NCI-H460 (cell line): ENCODE measurements at regions not wholly inside any gene's neighbourhood (a gene's known extent, or its start where the extent isn't known, plus 50 kb on each side); places are given as distances from the start of the nearest gene placed in this dataset.
A peak's percentile ranks its signal among the peaks of the same experiment; 100 is the strongest.

Source experiments
- DNase-seq: peaks from one replicate; pipeline ENCODE4 v3.0.0-alpha.2; 2016; ENCODE audit warnings: low read depth; ENCODE audit errors: extremely low read depth

DNA sequence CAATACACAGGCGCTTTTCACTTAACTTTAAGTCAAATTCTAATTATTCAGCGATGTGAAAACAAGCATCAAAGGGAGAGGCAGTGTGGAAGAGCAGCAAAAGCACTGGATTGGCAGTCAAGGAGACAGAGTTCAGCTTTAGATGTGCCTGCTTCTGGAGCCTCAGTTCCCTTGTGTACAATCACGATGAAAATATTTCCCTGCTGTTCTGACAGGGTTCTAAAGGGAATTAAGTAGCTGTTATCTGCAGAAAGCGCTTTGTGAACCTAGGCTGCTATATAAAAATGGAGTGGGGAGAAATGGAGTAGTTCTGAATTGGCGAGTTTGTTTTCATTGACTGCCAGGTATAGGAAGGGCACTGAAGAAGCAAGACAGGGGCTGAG lies 237.8 kb upstream of the SP8 start:
- DNase-seq, result no peak

DNA sequence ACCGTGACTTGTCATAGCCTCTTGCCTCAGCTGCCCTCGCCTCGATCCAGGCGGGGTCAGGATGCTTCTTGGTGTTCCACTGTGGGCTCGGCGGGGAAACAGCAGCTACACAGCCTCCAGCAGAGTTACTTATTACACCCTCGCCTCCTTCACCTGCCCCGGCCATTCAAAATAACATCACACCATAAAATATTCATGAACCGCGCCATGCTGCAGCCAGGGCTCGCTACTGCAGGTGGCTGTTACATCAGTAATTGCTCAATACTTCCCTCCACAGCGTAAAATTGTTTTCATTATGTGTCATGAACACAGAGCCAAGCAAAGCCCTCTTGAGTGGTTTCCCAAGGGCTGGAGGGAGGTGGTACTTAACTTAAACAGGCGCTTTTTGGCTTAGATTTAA lies 241.5 kb upstream of the SP8 start:
- peak; percentile 26 for DNase-seq

DNA sequence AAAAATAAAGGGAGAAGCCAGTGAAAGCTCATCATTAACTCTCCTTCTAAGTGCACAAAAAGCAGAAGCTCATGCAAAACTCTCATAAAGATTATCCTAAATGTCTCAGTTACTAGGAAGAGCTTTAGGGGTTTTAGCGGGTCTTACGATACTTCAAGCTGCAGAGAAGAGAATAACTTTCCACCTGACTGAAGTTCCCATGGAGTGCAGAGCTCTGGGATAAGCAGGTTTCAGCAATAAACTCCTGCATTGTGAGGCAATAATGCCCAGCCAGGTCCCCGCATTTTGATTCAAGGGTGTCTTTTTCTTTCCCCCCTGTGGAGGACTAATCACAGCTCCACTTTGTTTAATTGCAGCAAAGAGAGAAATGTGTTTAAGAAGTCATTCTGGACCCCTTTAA lies 241.9 kb upstream of the SP8 start:
- no peak for DNase-seq

DNA sequence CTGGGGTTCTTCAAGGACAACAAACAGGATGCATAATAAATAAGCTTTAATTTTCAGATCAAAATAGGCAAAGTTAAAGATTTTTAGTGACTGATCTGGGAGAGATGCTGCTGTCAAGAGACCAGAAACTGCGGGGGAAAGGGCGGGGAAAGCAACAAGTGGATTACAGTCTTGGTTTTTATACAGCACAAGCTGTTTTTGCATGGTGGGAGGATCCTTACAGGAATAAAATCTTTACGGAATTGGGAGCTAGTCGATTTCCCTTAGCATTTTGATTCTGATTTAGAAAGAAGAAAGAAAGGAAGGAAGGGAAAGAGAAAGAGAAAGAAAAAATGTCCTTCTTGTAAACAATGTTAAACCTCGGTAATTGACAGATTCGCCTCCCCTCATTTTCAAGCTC lies 242.3 kb upstream of the SP8 start:
- no peak for DNase-seq

DNA sequence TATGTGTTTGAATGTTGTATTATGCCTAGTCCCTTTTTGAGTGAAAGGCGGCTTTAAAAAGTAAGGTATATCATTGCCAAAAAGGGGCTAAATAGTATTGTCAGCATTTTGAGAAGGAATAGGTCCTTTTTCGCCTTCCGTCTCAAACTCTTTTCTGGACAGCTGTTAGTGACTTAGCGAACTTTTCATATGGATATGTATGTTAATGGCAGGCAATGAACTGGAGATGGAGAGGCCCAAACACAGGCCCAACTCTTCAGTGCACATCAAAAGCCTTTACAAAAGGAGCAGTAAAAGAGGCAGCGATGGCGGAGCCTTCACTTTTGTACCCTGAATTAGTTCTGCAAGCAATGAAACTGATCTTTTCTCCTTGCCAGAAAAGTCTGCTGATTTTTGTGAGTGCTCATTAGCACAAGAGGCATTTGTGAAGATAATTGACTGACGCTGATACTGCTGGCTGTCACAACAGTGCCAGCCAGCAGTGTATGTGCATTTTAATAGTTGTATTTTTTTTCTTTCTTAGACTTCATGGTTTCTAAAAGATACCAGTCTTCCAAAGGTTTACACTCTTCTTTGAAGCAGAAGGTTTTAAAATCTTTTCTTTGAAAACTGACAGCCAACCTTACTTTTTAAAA lies 243.7 kb upstream of the SP8 start:
- DNase-seq, result no peak

DNA sequence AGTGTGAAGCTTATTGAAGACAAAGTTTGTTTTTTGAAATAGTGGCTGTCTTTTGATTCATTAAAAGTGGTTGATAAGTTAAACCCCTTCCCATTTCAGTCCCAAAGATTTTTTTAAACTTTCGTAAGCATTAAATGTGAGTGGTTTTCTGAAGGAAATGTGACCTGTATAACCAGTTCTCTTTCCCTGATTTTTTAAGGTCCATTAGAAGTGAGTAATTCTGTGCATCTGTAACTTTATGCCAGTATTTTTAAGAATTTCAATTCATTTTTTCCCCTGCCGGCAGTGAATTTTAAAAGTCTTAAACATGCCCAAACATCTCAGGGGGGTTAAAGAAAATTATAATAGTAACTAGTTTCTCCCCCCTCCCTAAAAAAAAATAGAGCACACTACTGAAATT lies 254.6 kb upstream of the SP8 start:
- DNase-seq, result no peak

DNA sequence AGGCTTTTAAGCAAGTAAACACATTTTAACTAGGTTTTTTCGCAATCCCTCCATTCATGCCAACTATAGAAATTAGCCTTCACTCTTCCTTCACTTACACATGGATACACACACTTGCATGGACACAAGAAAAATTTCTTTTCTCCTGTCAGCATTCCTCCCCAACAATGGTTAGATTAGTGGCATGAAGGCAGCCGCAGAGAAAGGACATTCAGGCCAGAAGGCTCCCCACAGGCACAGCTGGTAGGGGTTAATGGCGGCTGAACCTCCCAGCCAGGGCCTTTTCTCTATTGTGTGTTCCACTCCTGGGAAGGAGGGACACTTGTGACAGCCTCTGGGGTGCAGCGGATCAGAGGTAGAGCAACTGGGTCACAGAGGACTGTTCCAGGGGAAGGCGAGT lies 255.0 kb upstream of the SP8 start:
- DNase-seq, result no peak

DNA sequence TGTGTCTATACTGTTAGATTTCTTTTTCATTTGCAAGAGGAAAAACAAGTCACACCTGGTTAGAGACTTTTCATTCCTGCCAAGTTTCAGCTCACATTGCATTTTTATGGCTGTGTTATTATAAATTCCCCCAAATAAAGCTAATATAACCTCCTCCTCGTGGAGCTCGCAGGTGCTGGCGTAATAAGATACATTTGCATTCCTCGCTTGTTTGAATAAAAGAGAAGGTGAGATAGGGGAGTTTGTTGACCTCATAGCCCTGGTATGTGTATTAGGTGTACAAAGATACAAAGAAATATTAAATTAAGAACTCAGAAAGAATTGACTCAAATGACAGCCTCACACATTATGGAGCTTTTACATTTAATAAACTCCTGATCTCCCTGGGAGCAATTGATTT lies 257.7 kb upstream of the SP8 start:
- DNase-seq, result no peak

DNA sequence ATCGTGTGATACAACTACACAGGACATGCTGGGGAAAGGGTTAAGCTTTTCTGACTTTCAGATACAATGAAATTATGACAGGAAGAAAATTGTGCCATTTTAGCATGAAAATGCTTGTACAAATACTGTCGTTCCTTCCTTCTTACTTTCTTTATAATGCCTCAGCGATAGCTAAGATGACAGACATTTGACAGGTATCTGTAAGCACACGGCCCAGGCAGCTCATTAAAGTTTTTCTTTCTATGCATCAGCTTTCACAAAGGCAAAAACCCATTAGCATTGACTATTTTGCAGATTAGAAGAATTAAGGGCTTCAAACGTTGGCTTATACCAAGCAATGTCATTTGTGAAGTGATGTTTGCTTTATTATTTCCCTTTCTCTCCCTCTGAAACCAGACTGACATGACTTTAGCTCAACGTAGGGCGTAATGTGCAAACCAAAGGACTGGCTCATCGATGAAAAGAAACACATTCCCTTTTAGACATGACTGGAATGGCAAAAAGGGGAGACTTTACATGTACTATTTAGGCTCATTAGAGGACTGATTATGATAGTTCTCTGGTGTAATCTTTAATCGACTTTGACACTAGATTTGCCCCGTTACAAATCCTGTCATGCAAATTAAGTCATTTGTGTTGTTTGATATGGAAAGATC lies 258.4 kb upstream of the SP8 start:
- no peak for DNase-seq

DNA sequence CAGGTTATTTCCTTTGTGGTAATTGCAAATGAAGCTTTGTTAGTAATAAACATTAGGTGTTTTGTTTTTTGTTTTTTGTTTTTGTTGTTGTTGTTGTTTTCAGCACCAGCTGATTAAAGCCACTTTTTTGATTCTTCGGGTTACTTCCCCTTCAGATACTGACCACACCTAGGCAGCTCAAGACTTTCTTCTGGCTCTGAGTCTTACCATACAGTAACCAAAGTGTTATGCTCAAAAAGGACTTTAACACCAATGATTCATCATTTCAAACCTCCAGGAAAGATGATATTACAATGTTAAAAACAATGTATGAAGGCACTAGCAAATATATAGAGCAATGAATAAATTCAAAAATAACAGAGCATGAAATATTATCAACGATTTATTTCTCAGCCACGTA lies 265.2 kb upstream of the SP8 start:
- DNase-seq, result no peak

DNA sequence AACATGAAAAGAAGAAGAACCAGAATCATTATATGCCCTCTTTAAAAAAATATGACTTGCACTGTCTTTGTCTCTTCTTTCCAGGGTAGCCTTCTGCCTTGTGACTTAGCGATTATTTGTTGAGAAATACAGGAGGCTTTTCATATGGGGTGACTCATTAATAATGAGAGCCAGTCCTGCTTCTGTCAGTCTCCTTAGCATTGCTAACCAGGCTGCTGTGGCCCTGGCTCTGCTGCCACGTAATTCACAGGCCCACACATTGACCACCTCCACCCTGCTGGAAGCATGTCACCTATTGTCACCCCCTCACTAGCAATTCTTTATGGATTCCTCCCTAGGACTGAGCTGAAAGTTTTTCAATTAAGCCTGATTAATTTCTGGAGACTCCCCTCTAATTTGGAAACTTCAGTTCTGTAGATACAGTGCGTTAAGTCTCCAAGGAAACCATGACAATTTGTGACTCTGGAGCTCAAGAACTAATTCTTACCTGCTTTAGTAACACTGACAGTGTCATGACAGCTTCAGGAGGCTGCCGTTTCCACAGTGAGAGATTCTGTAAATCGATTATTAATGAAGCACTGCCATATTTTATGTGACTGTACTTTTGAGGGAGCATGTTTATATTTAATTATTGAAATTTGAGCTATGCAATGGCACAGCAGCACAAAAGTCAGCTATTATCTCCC lies 267.9 kb upstream of the SP8 start:
- DNase-seq, result no peak

DNA sequence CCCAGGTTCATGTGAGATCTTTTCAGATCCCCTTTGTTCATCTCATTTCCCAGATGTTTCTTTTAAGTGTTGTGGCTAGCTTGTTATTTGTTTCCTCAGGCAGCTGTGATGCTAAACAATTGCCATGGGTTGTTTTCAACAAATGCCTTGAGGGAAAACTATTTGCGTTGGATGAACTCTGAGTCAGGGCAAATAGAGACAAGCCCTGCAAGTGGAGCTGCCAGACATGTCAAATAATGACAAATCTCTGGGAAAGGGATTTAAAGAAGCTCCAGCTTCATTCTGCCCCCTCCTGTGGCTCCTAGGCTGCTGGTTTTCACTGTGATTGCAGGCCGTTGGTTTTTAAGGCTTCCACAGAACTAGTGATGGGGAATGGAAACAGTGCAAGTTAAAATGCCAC lies 272.4 kb upstream of the SP8 start:
- no peak for DNase-seq

DNA sequence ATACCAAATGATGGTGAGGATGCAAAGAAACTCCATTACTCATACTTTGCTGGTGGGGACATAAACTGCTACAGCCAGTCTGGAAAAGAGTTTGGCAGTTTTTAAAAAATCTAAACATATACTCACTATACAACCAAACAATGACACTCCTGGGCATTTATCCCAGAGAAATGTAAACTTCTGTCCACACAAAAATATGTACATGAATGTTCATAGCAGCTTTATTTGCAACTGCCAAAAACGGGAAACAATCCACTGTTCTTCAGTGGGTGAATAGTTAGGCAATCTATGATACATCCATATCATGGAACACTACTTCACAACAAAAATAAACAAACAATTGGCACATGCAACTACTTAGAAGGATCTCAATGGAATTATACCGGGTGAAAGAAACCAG lies 276.4 kb upstream of the SP8 start:
- DNase-seq, result no peak

DNA sequence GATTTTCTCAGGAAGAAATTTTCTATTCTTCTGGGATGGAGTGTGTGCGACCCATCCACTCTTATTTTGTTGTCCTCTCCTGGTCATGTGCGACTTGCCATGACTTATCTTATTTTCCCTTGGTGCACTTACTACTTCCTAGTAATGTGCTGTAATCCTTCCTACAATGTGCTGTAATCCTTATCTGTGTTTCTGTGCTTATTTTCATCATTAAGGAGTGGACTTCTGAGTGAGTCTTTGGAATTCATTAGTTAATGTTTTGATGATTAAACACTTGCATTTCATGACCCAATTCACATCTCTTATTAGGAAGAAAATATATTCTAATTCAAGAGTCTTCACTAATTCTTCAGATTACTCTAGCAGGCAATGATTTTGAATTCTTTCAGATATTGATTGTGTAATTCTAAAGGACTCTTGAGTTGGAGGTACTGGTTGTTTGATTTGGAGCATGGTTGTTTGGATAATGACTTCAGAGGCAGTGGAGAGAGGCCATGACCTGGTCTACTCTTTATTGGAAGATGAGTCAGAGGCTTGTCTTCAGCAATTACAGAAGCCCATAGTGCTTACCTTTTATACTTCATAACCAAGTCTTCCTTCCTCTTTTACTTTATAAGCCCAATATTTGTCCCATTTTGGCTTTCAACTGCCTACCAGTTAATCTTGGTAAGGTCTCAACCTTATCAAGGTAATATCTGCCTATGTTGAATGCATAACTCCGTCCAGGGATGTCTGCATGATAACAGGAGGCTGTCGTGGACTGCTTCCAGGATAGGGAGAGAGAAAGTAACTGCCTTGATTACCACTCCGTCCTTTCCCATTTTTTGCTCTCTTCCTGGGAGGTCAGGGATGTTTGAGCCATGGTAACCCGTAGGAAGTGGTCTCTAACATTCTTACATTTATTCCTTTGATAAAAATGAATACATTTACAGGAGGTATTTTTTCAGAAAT lies 278.3 kb upstream of the SP8 start:
- DNase-seq, result no peak

DNA sequence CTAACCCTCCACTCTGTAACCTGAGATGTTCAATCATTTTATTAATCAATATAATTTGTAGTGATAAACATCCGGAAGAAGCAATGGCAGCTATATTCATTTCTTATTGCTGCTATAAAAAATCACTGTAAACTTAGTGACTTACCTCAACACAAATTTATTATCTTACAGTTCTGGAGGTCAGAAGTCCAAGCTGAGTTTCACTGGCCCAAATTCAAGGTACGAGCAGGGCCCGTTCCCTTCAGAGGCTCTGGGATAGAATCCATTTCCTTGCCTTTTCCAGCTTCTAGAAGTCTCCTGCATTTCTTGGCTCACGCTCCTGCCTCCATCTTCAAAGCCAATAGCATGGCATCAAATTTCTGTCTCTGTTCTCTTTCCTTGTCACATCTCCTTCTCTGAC lies 279.5 kb upstream of the SP8 start:
- no peak for DNase-seq

DNA sequence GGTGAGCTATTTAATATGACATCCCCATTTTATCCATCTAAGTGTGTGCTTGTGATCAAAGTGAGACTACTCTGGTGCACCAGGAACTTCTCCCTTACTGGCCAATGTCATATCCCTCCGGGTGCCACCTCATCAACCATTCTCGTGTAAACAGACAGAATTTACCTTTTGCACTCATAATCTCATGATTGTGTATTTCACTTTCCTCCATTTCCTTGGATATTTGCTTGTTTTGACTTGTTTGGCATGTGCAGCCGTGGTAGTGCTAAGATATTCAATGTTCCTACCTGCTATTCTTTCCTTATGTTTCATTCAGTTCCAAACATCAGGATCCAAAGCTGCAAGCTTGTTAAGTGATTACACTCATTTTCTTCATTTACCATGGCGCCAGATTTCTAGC lies 280.5 kb upstream of the SP8 start:
- no peak for DNase-seq

DNA sequence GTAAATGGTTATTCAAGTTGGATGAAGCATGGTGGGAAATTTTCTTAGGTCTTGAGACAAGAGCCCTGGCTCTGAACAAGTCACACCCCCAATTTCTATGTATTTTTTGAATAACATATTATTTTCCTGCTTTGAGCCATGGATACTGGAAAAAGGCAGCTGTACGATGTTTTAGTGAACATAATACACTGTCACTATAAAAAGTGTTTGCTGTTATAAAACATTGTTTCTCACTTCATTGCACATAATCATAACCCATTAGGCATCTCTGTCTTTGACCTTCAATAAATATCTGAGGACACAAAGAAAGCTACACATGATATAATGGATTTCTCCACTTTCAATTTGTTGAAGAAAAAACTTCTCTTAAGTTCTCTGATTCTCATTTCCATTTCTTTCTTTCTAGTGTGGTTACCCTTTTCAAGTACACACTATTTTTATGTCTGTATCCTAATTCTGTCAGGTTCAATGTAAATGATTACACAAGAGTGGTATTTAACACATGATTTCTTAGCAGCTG lies 283.9 kb upstream of the SP8 start:
- DNase-seq, result no peak

DNA sequence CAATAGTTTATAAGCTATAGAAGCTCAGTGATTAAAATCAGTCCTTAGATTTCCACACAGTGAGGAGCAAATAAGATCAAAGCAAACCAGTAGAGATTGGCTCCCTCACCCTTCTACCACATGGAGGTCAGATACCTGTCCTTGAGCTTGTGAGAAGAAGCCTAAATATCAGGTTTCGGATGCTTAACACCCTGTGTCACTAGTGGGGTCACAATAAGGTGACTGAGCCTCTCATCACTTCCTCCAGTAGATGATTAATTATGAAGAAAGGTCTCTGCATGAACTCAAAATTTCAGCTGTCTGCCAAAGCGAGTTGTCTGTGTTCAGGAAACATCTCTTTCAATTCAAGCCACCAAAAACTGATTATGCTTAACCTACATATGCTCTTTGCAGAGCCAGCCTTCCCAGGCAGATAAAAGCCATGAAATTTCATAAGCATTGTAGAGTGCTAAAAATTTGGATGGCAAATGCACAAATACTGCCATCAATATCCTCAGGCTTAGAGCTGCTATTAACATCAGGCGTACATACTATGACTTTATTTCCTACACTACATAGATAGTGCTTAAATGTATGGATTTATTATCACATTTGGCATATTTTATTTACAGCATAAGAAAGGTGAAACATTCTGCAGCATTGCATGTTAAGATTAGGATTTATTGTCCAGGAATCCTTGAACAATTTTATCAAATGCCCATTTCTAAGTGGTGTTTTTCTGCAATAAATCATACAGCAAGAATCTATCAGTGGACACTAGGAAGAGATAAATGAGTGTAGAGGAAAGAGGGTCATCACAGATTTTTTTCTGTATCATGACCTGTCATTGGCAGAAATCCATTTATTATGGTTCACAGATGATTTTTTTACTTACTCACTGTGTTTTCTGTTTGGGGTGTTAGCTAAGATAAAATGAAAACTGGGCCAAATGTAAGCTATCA lies 285.1 kb upstream of the SP8 start:
- no peak for DNase-seq

DNA sequence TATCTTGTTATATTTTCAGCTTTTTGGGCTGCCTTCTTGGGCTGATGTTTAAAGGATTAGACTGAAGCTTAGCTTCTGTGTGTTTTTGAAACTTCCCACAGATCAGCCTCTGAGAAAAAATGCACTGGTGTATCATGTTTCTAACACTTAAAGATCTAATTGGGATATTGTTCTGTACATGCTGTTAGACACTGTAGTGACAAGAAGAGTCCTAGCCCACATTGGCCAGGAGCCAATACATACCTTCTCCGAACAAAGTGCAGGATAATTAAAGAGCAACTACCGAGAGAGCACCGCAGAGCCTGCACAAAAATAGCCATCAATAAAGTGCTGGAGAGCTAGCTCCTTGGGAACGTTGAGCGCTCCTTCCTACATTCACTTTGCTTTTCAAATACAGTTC lies 289.4 kb upstream of the SP8 start:
- no peak for DNase-seq

DNA sequence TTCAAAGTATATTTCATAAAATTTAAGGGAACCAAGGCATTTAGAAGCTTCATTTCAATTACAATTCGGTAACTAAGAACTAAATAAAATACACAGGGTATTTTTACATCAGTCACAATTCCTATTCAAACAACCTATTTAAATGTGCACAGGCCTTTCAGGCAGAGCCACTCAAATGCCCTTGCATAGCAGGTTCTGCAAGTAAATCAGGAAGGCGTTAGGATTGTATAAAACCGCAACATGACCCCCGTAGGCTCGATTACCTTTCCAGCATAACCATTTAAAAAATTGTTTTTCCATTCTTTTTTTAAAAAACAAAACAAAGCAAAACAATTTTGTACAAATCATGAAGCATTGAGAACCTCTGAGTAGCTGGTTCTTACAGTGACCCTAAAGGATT lies 289.9 kb upstream of the SP8 start:
- no peak for DNase-seq
